ENCODE measurements at regions not wholly inside any gene's neighbourhood (a gene's known extent, or its start where the extent isn't known, plus 50 kb on each side); places are given as distances from the start of the nearest gene placed in this dataset.

GRCh38 chr13:74796157-74796556 is 662.0 kb upstream of the KLF12 start:
- DNase-seq, result no peak
- no peak for TF ChIP-seq POLR2A (IDR thresholded peaks at IDR 0.05; ENCODE audit: low read length)
- no peak for TF ChIP-seq GATA1 (IDR thresholded peaks at IDR 0.05; ENCODE audit: low read depth, low read length)

- DNase-seq, result no peak
- TF ChIP-seq GATA1 (IDR thresholded peaks at IDR 0.05; ENCODE audit: low read depth, low read length) (no peak), POLR2A (IDR thresholded peaks at IDR 0.05; ENCODE audit: low read length) (no peak)
Observed at GRCh38 chr13:74795526-74795925, 661.3 kb upstream of the KLF12 start.

- TF ChIP-seq POLR2A (IDR thresholded peaks at IDR 0.05; ENCODE audit: low read length) (no peak), GATA1 (IDR thresholded peaks at IDR 0.05; ENCODE audit: low read depth, low read length) (no peak)
- DNase-seq, result no peak
Observed at GRCh38 chr13:74794582-74794981, 660.4 kb upstream of the KLF12 start.

GRCh38 chr13:74794147-74794546 is 659.9 kb upstream of the KLF12 start:
- DNase-seq, result no peak
- no peak for TF ChIP-seq POLR2A (IDR thresholded peaks at IDR 0.05; ENCODE audit: low read length)

- TF ChIP-seq GATA1 (IDR thresholded peaks at IDR 0.05; ENCODE audit: low read depth, low read length) (no peak), POLR2A (IDR thresholded peaks at IDR 0.05; ENCODE audit: low read length) (no peak)
- DNase-seq, result no peak
Observed at GRCh38 chr13:74784959-74785358, 650.8 kb upstream of the KLF12 start.

- TF ChIP-seq GATA1 (IDR thresholded peaks at IDR 0.05; ENCODE audit: low read depth, low read length), result no peak
- TF ChIP-seq POLR2A (IDR thresholded peaks at IDR 0.05; ENCODE audit: low read length), result no peak
- no peak for DNase-seq
Observed at GRCh38 chr13:74778946-74779345, 644.7 kb upstream of the KLF12 start.

- no peak for TF ChIP-seq GATA1 (IDR thresholded peaks at IDR 0.05; ENCODE audit: low read depth, low read length)
- TF ChIP-seq POLR2A (IDR thresholded peaks at IDR 0.05; ENCODE audit: low read length), result no peak
- no peak for DNase-seq
Observed at GRCh38 chr13:74778087-74778486, 643.9 kb upstream of the KLF12 start.

GRCh38 chr13:74774264-74774663 is 640.1 kb upstream of the KLF12 start:
- TF ChIP-seq POLR2A (IDR thresholded peaks at IDR 0.05; ENCODE audit: low read length) (no peak), GATA1 (IDR thresholded peaks at IDR 0.05; ENCODE audit: low read depth, low read length) (no peak)

GRCh38 chr13:74773248-74773647 is 639.0 kb upstream of the KLF12 start:
- TF ChIP-seq POLR2A (IDR thresholded peaks at IDR 0.05; ENCODE audit: low read length), result no peak
- DNase-seq, result no peak

More at GRCh38 chr13:74774264-74774663, 640.1 kb upstream of the KLF12 start:
- no peak for DNase-seq

GRCh38 chr13:74771964-74772363 is 637.8 kb upstream of the KLF12 start:
- no peak for DNase-seq
- TF ChIP-seq POLR2A (IDR thresholded peaks at IDR 0.05; ENCODE audit: low read length), result no peak
- TF ChIP-seq GATA1 (IDR thresholded peaks at IDR 0.05; ENCODE audit: low read depth, low read length), result no peak

GRCh38 chr13:74770361-74770760 is 636.2 kb upstream of the KLF12 start:
- DNase-seq, result no peak
- TF ChIP-seq POLR2A (IDR thresholded peaks at IDR 0.05; ENCODE audit: low read length), result no peak
- no peak for TF ChIP-seq GATA1 (IDR thresholded peaks at IDR 0.05; ENCODE audit: low read depth, low read length)

GRCh38 chr13:74769333-74769732 is 635.1 kb upstream of the KLF12 start:
- DNase-seq, result no peak
- TF ChIP-seq GATA1 (IDR thresholded peaks at IDR 0.05; ENCODE audit: low read depth, low read length) (no peak), POLR2A (IDR thresholded peaks at IDR 0.05; ENCODE audit: low read length) (no peak)

- TF ChIP-seq GATA1 (IDR thresholded peaks at IDR 0.05; ENCODE audit: low read depth, low read length) (no peak), POLR2A (IDR thresholded peaks at IDR 0.05; ENCODE audit: low read length) (no peak)
- no peak for DNase-seq
Observed at GRCh38 chr13:74768521-74769085, 634.4 kb upstream of the KLF12 start.

- DNase-seq, result no peak
- TF ChIP-seq GATA1 (IDR thresholded peaks at IDR 0.05; ENCODE audit: low read depth, low read length), result no peak
- no peak for TF ChIP-seq POLR2A (IDR thresholded peaks at IDR 0.05; ENCODE audit: low read length)
Observed at GRCh38 chr13:74767050-74767449, 632.8 kb upstream of the KLF12 start.

GRCh38 chr13:74765955-74766354 is 631.8 kb upstream of the KLF12 start:
- TF ChIP-seq GATA1 (IDR thresholded peaks at IDR 0.05; ENCODE audit: low read depth, low read length) (no peak), POLR2A (IDR thresholded peaks at IDR 0.05; ENCODE audit: low read length) (no peak)
- no peak for DNase-seq

All from erythroblast (primary cell).